Gastrocnemius medialis (tissue), 4 donors: ENCODE measurements at regions not wholly inside any gene's neighbourhood (a gene's known extent, or its start where the extent isn't known, plus 50 kb on each side); places are given as distances from the start of the nearest gene placed in this dataset.

Experiments
- ATAC-seq, 2 donors: fragments of 150-250 bp; one replicate each; pipeline ENCODE4 v1.9.1; 2016
- DNase-seq, 2 donors: peaks; one replicate each; pipeline ENCODE4 v3.0.0-alpha.2; 2019
- H3K27ac ChIP-seq, 4 donors: fragments of 200-600 bp; sonication (generic); 1 replicate in 1 of 4; 2 replicates in 3 of 4; pipeline ENCODE4 v1.5.1; 2016 to 2018; ENCODE audit warnings: mild to moderate bottlenecking in 2 of 4, moderate library complexity in 1 of 4
- H3K27me3 ChIP-seq, 3 donors: fragments of 200-600 bp; sonication (generic) in 2 of 3; 1 replicate in 1 of 3; 2 replicates in 2 of 3; pipeline versions ENCODE4 v1.5.1 to v1.6.0; 2016 to 2019; ENCODE audit warnings: mild to moderate bottlenecking in 1 of 3, moderate library complexity in 1 of 3
- H3K36me3 ChIP-seq, 2 donors: fragments of 200-600 bp; sonication (generic) in 1 of 2; one replicate each; pipeline ENCODE4 v1.5.1; 2017 to 2018
- H3K4me1 ChIP-seq, 2 donors: fragments of 200-600 bp; sonication (generic) in 1 of 2; one replicate each; pipeline ENCODE4 v1.5.1; 2016 to 2017; ENCODE audit warnings: mild to moderate bottlenecking in 2 of 2
- H3K4me3 ChIP-seq, 4 donors: fragments of 200-600 bp; sonication (generic) in 3 of 4; 1 replicate in 1 of 4; 2 replicates in 3 of 4; pipeline ENCODE4 v1.5.1; 2016 to 2019; ENCODE audit warnings: mild to moderate bottlenecking in 2 of 4
- H3K9me3 ChIP-seq, 3 donors: fragments of 200-600 bp; sonication (generic) in 2 of 3; 1 replicate in 1 of 3; 2 replicates in 2 of 3; pipeline ENCODE4 v1.5.1; 2016 to 2019
- CTCF ChIP-seq, 5 experiments: fragments of 450-650 bp in 3 of 5; fragments of 200-600 bp in 2 of 5; sonication (generic) in 2 of 5; IDR thresholded peaks in 4 of 5; conservative IDR thresholded peaks in 1 of 5; 1 replicate in 4 of 5; 2 replicates in 1 of 5; pipeline ENCODE4 v1.5.1; 2016 to 2019; ENCODE audit warnings: antibody characterized with exemption in 5 of 5, mild to moderate bottlenecking in 3 of 5, moderate library complexity in 3 of 5
- POLR2A ChIP-seq, 2 donors: fragments of 450-650 bp; IDR thresholded peaks; one replicate each; pipeline ENCODE4 v1.6.1; 2017; ENCODE audit warnings: antibody characterized with exemption in 2 of 2, mild to moderate bottlenecking in 2 of 2, moderate library complexity in 2 of 2
- in situ Hi-C, 4 donors: fragments of 200-750 bp; cut with MboI; loops; one replicate each; pipeline versions ENCODE4 v1.15.0 to v1.8.0; 2017; ENCODE audit warnings: low sequenced_read_pairs in 4 of 4
- intact Hi-C: fragments of 100-400 bp; cut with DNase I; formaldehyde crosslinking; loops from one replicate; pipeline ENCODE4 v1.15.1; 2023; ENCODE audit warnings: low total_unique reads

GRCh38 chr3:78293284-78293683, 1253.4 kb downstream of the ROBO2 start:
- no peak for ATAC-seq

GRCh38 chr3:78304115-78304514, 1264.2 kb downstream of the ROBO2 start:
- in situ Hi-C loops: no loop called here
- DNase-seq: no peak
- Histone ChIP-seq H3K27me3 (no peaks in the 10 kb centered on the region), H3K4me3 (no peak overlapping the region), H3K27ac (no peak overlapping the region), H3K4me1 (no peaks in the 10 kb centered on the region), H3K9me3 (no peaks in the 10 kb centered on the region), H3K36me3 (no peaks in the 10 kb centered on the region)
- TF ChIP-seq CTCF (IDR thresholded peaks at IDR 0.05 in 4 of 5, conservative IDR thresholded peaks at IDR 0.05 in 1 of 5) (no peak), POLR2A (IDR thresholded peaks at IDR 0.05) (no peak)
- no peak for ATAC-seq
- intact Hi-C loops: no loop called here

More at GRCh38 chr3:78293284-78293683, 1253.4 kb downstream of the ROBO2 start:
- in situ Hi-C loops (no loop called here), intact Hi-C loops (no loop called here)
- H3K36me3 ChIP-seq: no peaks in the 10 kb centered on the region
- H3K27me3 ChIP-seq: no peaks in the 10 kb centered on the region
- no peak overlapping the region for H3K27ac ChIP-seq
- no peak for DNase-seq
- H3K4me3 ChIP-seq: no peak overlapping the region
- no peak for TF ChIP-seq CTCF (IDR thresholded peaks at IDR 0.05 in 4 of 5, conservative IDR thresholded peaks at IDR 0.05 in 1 of 5)
- TF ChIP-seq POLR2A (IDR thresholded peaks at IDR 0.05): no peak
- H3K9me3 ChIP-seq: no peaks in the 10 kb centered on the region
- no peaks in the 10 kb centered on the region for H3K4me1 ChIP-seq

GRCh38 chr3:78312851-78313250, 1273.0 kb downstream of the ROBO2 start:
- H3K27me3 ChIP-seq: no peaks in the 10 kb centered on the region
- no peak for TF ChIP-seq CTCF (IDR thresholded peaks at IDR 0.05 in 4 of 5, conservative IDR thresholded peaks at IDR 0.05 in 1 of 5)
- TF ChIP-seq POLR2A (IDR thresholded peaks at IDR 0.05): no peak
- no peaks in the 10 kb centered on the region for H3K4me1 ChIP-seq
- DNase-seq: no peak
- H3K27ac ChIP-seq: no peak overlapping the region
- intact Hi-C loops: no loop called here
- no peaks in the 10 kb centered on the region for H3K9me3 ChIP-seq
- no peaks in the 10 kb centered on the region for H3K36me3 ChIP-seq
- in situ Hi-C loops: no loop called here
- no peak for ATAC-seq
- no peak overlapping the region for H3K4me3 ChIP-seq

GRCh38 chr3:78313332-78313731, 1273.4 kb downstream of the ROBO2 start:
- no peak for ATAC-seq
- no peaks in the 10 kb centered on the region for H3K9me3 ChIP-seq
- no peak overlapping the region for H3K27ac ChIP-seq
- no peaks in the 10 kb centered on the region for H3K27me3 ChIP-seq
- in situ Hi-C loops (no loop called here), intact Hi-C loops (no loop called here)
- TF ChIP-seq POLR2A (IDR thresholded peaks at IDR 0.05): no peak
- no peak for TF ChIP-seq CTCF (IDR thresholded peaks at IDR 0.05 in 4 of 5, conservative IDR thresholded peaks at IDR 0.05 in 1 of 5)
- no peak overlapping the region for H3K4me3 ChIP-seq
- H3K36me3 ChIP-seq: no peaks in the 10 kb centered on the region
- H3K4me1 ChIP-seq: no peaks in the 10 kb centered on the region
- no peak for DNase-seq

- Histone ChIP-seq H3K4me3 (no peak overlapping the region), H3K36me3 (no peaks in the 10 kb centered on the region), H3K9me3 (no peaks in the 10 kb centered on the region), H3K27me3 (no peaks in the 10 kb centered on the region), H3K4me1 (no peaks in the 10 kb centered on the region), H3K27ac (no peak overlapping the region)
- in situ Hi-C loops (no loop called here), intact Hi-C loops (no loop called here)
- no peak for TF ChIP-seq CTCF (IDR thresholded peaks at IDR 0.05 in 4 of 5, conservative IDR thresholded peaks at IDR 0.05 in 1 of 5)
- TF ChIP-seq POLR2A (IDR thresholded peaks at IDR 0.05): no peak
- ATAC-seq (no peak), DNase-seq (no peak)
Observed at GRCh38 chr3:78314327-78314726, 1274.4 kb downstream of the ROBO2 start.
